ENCODE measurements at regions not wholly inside any gene's neighbourhood (a gene's known extent, or its start where the extent isn't known, plus 50 kb on each side); places are given as distances from the start of the nearest gene placed in this dataset.

GRCh38 chr6:12221856-12222255 lies 68.3 kb upstream of the EDN1 start:
- no peak for DNase-seq (ENCODE audit: low spot score)

DNA sequence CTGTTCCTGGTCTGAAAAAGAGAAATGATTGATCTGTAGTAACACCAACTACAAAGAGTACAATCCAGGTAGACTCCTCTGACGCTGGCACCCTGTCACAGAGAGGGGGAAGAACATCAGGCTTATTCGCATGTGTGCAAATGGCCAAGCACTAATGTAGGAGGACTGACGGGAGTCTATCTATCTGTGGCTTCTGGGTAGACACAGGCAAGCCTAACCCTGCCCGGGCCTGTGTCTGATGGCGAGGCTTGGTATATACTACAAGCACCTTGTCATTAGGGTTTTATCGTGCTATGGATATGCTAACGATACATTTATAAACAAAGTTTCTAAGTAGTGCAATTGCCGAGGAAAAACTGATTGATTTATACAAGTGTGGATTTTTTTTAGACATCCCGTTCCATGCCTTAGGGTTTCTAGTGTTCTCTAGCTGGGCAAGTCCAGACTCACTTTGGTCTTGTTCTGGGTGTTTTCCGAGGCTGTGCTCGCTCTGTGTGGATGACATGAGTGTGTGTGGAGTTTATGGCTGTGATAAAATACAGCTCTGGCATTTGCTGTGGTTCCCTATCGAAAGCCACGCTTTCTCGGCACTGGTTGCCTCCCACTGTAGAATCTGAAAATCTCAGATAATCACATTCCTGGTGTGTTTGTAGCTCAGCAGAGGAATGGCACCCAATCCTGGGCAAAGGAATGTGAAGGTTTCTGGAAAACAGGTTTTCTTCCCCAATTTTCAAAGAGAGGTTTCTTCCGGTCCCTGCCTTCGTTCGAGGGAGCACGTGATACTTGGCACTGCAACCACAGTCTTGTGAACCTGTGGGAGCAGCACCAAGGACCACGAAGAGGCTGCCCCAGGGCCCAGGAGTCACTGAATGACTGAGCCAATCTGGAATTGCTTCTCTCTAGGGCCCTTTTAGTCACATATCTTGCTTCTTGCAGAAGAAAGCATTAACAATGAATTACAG lies 67.5 kb upstream of the EDN1 start:
- DNase-seq (ENCODE audit: low spot score) = no peak

GRCh38 chr6:12223383-12223782 lies 66.8 kb upstream of the EDN1 start:
- DNase-seq (ENCODE audit: low spot score) = no peak

GRCh38 chr6:12224251-12224650 lies 65.9 kb upstream of the EDN1 start:
- no peak for DNase-seq (ENCODE audit: low spot score)

DNA sequence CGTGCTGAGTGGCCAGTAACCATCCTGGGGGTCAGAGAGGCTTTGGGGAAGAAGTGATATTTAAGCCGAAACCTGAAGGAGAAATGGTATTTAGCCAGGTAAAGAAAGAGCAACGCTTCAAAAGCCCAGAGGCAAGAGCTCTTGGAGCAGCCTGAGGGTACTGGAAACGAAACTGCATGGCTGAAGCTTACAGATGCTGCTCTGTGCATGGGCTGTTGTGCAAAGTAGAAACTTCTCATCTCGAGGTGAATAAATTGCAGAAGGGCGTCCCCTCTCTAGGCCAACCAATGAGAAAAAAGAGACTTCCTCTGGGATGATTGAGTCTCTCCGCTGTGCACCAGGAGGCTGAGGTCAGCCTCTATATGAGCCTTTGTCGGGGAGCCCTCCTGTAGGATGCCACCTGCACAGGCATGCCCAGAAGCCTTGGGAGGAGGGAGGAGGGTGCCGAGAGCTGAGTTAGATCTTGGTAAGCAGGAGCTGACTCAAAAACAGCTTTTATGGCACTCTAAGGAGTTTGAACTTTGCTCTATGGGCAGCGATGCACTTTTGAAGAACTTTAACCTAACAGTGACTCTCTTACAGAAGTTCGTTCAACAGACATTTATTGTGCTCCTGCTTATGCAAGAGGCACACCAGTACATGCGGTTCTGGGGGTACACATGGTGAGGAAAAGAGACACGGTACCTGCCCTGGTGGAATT lies 61.6 kb upstream of the EDN1 start:
- DNase-seq (ENCODE audit: low spot score) = no peak

DNA sequence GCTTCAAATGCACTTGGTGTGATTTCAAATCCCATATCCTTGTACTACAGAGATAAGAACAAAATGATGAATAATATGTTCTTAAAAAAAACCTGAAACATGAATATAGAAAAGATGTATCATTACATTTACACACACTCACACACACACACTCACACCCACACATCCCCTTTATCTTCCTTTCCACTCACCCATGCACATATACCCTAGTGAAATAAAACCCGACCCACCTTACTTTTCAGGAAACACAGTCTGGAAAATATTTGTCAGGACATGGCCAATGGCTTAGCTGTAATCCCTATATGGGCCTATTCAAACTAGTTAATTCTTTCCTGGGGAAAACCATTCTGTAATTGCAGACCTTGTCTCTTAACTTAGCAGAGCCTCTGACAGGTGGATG lies 60.8 kb upstream of the EDN1 start:
- no peak for DNase-seq (ENCODE audit: low spot score)

- no peak for DNase-seq (ENCODE audit: low spot score)
Measured at GRCh38 chr6:12230523-12230922, 59.6 kb upstream of the EDN1 start.

GRCh38 chr6:12232339-12232738 lies 57.8 kb upstream of the EDN1 start:
- peak; percentile 7 for DNase-seq (ENCODE audit: low spot score)

DNA sequence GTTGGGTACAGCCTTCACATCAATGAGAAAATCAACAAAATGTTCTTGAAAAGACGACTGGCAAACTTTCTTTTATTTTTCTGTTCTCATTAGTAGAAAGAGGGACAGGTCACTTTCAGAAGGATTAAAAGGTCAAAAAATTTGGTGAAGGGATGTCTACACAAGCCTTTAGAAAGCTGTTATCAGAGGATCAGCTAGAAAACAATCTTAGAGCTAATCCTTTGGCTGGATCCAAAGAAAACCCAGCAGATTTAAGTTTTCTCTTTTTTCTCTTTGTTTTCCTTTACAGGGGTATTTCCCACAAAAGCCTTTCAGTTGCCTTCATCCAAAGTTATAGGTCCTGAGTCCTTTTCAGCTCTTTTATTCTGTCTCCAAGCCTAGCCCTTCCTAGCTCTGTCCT lies 57.3 kb upstream of the EDN1 start:
- DNase-seq (ENCODE audit: low spot score) = no peak

- DNase-seq (ENCODE audit: low spot score) = peak; percentile 43
Measured at GRCh38 chr6:12233693-12234571, 56.2 kb upstream of the EDN1 start.

GRCh38 chr6:12235341-12235740 lies 54.8 kb upstream of the EDN1 start:
- DNase-seq (ENCODE audit: low spot score) = no peak

GRCh38 chr6:12238219-12238618 lies 51.9 kb upstream of the EDN1 start:
- DNase-seq (ENCODE audit: low spot score) = no peak

Data from hepatic stellate cell (primary cell).